ENCODE measurements at regions not wholly inside any gene's neighbourhood (a gene's known extent, or its start where the extent isn't known, plus 50 kb on each side); places are given as distances from the start of the nearest gene placed in this dataset.

DNA sequence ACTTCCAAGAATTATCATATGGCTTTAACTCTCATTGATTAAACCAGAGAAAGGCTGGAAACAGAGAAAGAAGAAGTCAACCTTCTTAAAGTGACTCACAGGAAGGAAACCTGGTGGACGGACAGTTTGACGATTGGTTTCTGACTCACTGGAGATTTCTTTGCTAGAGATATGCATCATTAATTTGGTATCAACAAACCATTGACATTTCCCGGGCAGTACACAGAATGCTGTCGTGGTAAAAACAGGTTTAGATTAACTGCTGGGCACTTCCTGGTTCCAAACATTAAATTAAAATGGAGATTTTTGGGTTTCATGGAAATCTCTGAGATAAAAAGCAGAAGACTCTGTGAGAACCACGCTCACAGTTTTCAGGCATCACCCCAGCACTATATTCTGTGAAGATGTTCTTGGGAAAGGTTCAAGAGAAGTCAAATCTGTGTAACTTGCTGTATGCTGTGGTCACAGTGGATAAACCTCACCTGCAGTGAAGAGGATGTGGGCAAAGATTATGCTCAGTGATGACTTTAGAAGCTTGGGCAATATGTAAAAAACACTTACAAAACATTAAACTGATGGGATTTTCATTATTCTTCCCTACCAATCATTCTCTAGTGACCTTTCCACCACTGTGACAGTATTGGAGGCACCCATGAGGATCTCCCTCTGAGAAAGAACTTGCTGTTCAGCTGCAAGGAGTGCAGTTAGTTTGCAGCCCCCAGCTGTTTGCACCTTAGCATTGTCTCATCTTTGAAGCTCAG lies 61.1 kb upstream of the CD44 start:
- ATAC-seq (ENCODE audit: low FRiP score in 2 of 2) (no peak), DNase-seq (no peak)

DNA sequence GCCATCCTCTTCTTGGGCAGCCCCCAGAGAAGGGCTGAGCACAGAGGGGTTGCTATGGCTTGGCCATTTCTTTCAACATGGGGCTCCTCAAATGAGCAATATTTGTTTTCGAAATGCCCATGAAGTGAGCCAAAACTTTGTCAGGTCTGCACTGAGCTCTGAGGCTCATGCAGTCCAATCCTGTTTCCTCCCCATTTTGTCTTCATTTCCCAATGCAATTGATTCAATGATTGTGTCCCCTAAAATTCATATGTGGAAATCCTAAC lies 60.6 kb upstream of the CD44 start:
- DNase-seq (no peak), ATAC-seq (ENCODE audit: low FRiP score in 2 of 2) (no peak)
- Histone ChIP-seq H3K27ac (no peak overlapping the region), H3K27me3 (no peaks in the 10 kb centered on the region), H3K4me3 (no peak overlapping the region), H3K9me3 (no peaks in the 10 kb centered on the region), H3K4me1 (peaks cover 20 to 33% (median 30%) of the 10 kb centered on the region in 4 donors), H3K36me3 (no peaks in the 10 kb centered on the region)
- TF ChIP-seq POLR2A (IDR thresholded peaks at IDR 0.05) (no peak), POLR2AphosphoS5 (IDR thresholded peaks at IDR 0.05) (no peak), EP300 (IDR thresholded peaks at IDR 0.05) (no peak)
- TF ChIP-seq, protein P1, sequence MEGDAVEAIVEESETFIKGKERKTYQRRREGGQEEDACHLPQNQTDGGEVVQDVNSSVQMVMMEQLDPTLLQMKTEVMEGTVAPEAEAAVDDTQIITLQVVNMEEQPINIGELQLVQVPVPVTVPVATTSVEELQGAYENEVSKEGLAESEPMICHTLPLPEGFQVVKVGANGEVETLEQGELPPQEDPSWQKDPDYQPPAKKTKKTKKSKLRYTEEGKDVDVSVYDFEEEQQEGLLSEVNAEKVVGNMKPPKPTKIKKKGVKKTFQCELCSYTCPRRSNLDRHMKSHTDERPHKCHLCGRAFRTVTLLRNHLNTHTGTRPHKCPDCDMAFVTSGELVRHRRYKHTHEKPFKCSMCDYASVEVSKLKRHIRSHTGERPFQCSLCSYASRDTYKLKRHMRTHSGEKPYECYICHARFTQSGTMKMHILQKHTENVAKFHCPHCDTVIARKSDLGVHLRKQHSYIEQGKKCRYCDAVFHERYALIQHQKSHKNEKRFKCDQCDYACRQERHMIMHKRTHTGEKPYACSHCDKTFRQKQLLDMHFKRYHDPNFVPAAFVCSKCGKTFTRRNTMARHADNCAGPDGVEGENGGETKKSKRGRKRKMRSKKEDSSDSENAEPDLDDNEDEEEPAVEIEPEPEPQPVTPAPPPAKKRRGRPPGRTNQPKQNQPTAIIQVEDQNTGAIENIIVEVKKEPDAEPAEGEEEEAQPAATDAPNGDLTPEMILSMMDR (IDR thresholded peaks at IDR 0.05) = no peak
- WGBS, 2 donors = 81 to 100% methylated on average over 1 of the region's 1 CpG

More for the DNA sequence above, 61.1 kb upstream of the CD44 start:
- no peak overlapping the region for H3K4me3 ChIP-seq
- no peaks in the 10 kb centered on the region for H3K27me3 ChIP-seq
- H3K27ac ChIP-seq = peak overlapping the region in 1 of 4 donors; percentile 10
- H3K9me3 ChIP-seq = no peaks in the 10 kb centered on the region
- peaks cover 15 to 28% (median 24%) of the 10 kb centered on the region in 4 donors for H3K4me1 ChIP-seq
- 43 to 63% methylated on average over 5 of the region's 5 CpGs for WGBS, 2 donors
- TF ChIP-seq EP300 (IDR thresholded peaks at IDR 0.05) (no peak), POLR2AphosphoS5 (IDR thresholded peaks at IDR 0.05) (no peak), POLR2A (IDR thresholded peaks at IDR 0.05) (no peak)
- TF ChIP-seq, protein P1 (IDR thresholded peaks at IDR 0.05) = no peak
- no peaks in the 10 kb centered on the region for H3K36me3 ChIP-seq

DNA sequence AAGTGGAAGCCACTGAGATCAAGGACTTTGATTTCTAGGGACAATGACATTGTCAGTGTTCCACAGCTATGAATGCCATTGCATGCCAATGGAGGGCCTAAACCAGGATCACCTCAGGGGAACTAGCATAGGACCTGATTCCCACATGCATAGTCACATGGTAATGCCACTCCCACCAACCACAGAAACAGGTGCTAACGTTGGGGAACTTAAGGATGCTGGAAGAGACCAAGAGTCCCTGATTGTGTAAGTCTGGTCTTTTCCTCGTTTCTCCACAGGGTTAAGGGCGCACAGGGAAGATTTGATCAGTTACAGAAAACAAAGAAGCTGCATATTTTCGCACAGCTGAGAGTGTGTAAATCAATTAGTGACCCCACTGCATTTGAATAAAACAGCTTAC lies 59.4 kb upstream of the CD44 start:
- no peak for TF ChIP-seq POLR2A (IDR thresholded peaks at IDR 0.05)
- TF ChIP-seq EP300 (IDR thresholded peaks at IDR 0.05) = no peak
- no peak for TF ChIP-seq POLR2AphosphoS5 (IDR thresholded peaks at IDR 0.05)
- TF ChIP-seq, protein P1 (IDR thresholded peaks at IDR 0.05) = no peak
- no peak overlapping the region for H3K4me3 ChIP-seq
- ATAC-seq (ENCODE audit: low FRiP score in 2 of 2) (no peak), DNase-seq (no peak)
- WGBS, 2 donors = 44 to 65% methylated on average over 4 of the region's 4 CpGs
- no peaks in the 10 kb centered on the region for H3K27me3 ChIP-seq
- peaks cover 29 to 42% (median 40%) of the 10 kb centered on the region in 4 donors for H3K4me1 ChIP-seq
- H3K27ac ChIP-seq = no peak overlapping the region
- H3K9me3 ChIP-seq = no peaks in the 10 kb centered on the region
- H3K36me3 ChIP-seq = no peaks in the 10 kb centered on the region

DNA sequence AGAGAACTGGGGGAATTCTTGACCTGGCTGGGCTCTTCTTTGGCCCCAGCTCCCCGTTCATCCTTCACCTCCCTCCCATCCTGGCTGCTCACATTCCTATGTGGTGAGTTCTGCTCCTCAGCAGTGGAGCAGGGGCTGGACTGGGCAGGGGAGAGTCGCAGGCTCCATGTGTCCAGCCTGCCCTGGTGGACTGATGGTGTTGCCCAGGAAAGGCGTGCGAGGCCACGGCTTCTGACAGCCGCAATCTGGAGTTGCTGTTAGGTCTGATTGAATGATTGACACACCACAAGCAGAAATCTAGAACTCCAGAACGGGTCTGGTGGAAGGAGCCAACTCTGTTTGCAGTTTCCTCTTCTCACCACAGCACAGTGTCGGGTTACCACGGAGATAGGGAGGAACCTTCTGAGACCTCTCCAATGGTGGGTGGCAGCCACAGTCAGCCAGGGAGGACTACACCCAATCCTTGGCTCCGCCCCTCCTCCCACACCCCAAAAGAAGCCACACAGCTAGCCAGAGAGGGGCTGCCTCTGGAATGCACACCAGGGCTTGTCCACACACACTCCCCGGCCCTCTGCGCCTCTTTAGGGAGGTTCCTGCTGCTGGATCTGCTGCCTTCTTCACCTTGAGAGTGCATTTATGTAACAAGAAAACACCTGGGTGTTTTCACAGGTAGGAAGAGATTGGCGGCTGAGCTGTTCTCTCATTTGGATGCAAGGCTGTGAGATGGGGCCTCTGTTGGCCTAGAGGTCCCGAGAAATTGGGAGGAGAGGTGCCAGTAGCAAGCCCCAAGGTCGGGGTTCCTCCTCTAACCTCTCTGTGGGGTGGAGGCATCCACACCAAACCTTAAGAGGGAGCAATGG lies 56.4 kb upstream of the CD44 start:
- Histone ChIP-seq H3K4me3 (no peak overlapping the region), H3K27ac (peak overlapping the region; percentile 42 to 84 (median 72)), H3K27me3 (no peaks in the 10 kb centered on the region), H3K36me3 (no peaks in the 10 kb centered on the region), H3K4me1 (peaks cover 29 to 45% (median 37%) of the 10 kb centered on the region in 4 donors), H3K9me3 (no peaks in the 10 kb centered on the region)
- TF ChIP-seq POLR2A (IDR thresholded peaks at IDR 0.05) = peak in 1 of 4 donors; percentile 29
- no peak for TF ChIP-seq EP300 (IDR thresholded peaks at IDR 0.05)
- TF ChIP-seq, protein P1 (IDR thresholded peaks at IDR 0.05) = peak in 3 of 6 experiments; percentile 10 to 22 (median 14)
- DNase-seq (peak; percentile 37 to 73), ATAC-seq (ENCODE audit: low FRiP score in 2 of 2) (peak; percentile 86 to 90)
- 53 to 54% methylated on average over 13 of the region's 15 CpGs for WGBS, 2 donors

All from upper lobe of left lung (tissue), 6 donors.